ENCODE measurements at regions not wholly inside any gene's neighbourhood (a gene's known extent, or its start where the extent isn't known, plus 50 kb on each side); places are given as distances from the start of the nearest gene placed in this dataset.

GRCh38 chr9:90991953-90992352 is 190.3 kb downstream of the SYK start:
- H3K36me3 ChIP-seq (ENCODE audit: control insufficient read depth, insufficient read depth, low read length), result no peaks in the 10 kb centered on the region
- H3K4me3 ChIP-seq (ENCODE audit: low read depth, low read length), result no peak overlapping the region
- TF ChIP-seq CTCF (IDR thresholded peaks at IDR 0.05; ENCODE audit: insufficient read depth, low read length, severe bottlenecking), result no peak
- FAIRE-seq, result no peak
- DNase-seq (ENCODE audit: low read depth), result no peak
- no peaks in the 10 kb centered on the region for H3K27me3 ChIP-seq (ENCODE audit: control insufficient read depth, insufficient read depth, low read length)

- Histone ChIP-seq H3K4me3 (ENCODE audit: low read depth, low read length) (no peak overlapping the region), H3K27me3 (ENCODE audit: control insufficient read depth, insufficient read depth, low read length) (no peaks in the 10 kb centered on the region), H3K36me3 (ENCODE audit: control insufficient read depth, insufficient read depth, low read length) (no peaks in the 10 kb centered on the region)
- no peak for FAIRE-seq
- no peak for TF ChIP-seq CTCF (IDR thresholded peaks at IDR 0.05; ENCODE audit: insufficient read depth, low read length, severe bottlenecking)
- DNase-seq (ENCODE audit: low read depth), result no peak
These were observed 193.9 kb downstream of the SYK start for GRCh38 chr9:90995516-90995915.

GRCh38 chr9:90996154-90997065 is 194.8 kb downstream of the SYK start:
- H3K4me3 ChIP-seq (ENCODE audit: low read depth, low read length), result no peak overlapping the region
- H3K27me3 ChIP-seq (ENCODE audit: control insufficient read depth, insufficient read depth, low read length), result no peaks in the 10 kb centered on the region
- no peak for DNase-seq (ENCODE audit: low read depth)
- FAIRE-seq, result no peak
- no peaks in the 10 kb centered on the region for H3K36me3 ChIP-seq (ENCODE audit: control insufficient read depth, insufficient read depth, low read length)
- TF ChIP-seq CTCF (IDR thresholded peaks at IDR 0.05; ENCODE audit: insufficient read depth, low read length, severe bottlenecking), result no peak

GRCh38 chr9:90998573-90998972 is 197.0 kb downstream of the SYK start:
- FAIRE-seq (no peak), DNase-seq (ENCODE audit: low read depth) (peak; percentile 71)
- no peak for TF ChIP-seq CTCF (IDR thresholded peaks at IDR 0.05; ENCODE audit: insufficient read depth, low read length, severe bottlenecking)

GRCh38 chr9:90999425-91000397 is 198.1 kb downstream of the SYK start:
- FAIRE-seq, result no peak
- peak; percentile 85 for DNase-seq (ENCODE audit: low read depth)
- Histone ChIP-seq H3K27me3 (ENCODE audit: control insufficient read depth, insufficient read depth, low read length) (no peaks in the 10 kb centered on the region), H3K4me3 (ENCODE audit: low read depth, low read length) (no peak overlapping the region), H3K36me3 (ENCODE audit: control insufficient read depth, insufficient read depth, low read length) (no peaks in the 10 kb centered on the region)
- TF ChIP-seq CTCF (IDR thresholded peaks at IDR 0.05; ENCODE audit: insufficient read depth, low read length, severe bottlenecking), result no peak

More at GRCh38 chr9:90998573-90998972, 197.0 kb downstream of the SYK start:
- Histone ChIP-seq H3K27me3 (ENCODE audit: control insufficient read depth, insufficient read depth, low read length) (no peaks in the 10 kb centered on the region), H3K36me3 (ENCODE audit: control insufficient read depth, insufficient read depth, low read length) (no peaks in the 10 kb centered on the region), H3K4me3 (ENCODE audit: low read depth, low read length) (no peak overlapping the region)

All from bronchial epithelial cell (primary cell).